GM19468 (cell line): ENCODE measurements at regions not wholly inside any gene's neighbourhood (a gene's known extent, or its start where the extent isn't known, plus 50 kb on each side); places are given as distances from the start of the nearest gene placed in this dataset.

Experiments
- ATAC-seq: cut with Tn5 transposase; IDR thresholded peaks from one replicate; pipeline ENCODE4 v1.9.1; 2021; ENCODE audit warnings: mild to moderate bottlenecking, moderate library complexity, moderate number of reproducible peaks; ENCODE audit not compliant: unreplicated experiment; ENCODE audit errors: extremely low read depth

DNA sequence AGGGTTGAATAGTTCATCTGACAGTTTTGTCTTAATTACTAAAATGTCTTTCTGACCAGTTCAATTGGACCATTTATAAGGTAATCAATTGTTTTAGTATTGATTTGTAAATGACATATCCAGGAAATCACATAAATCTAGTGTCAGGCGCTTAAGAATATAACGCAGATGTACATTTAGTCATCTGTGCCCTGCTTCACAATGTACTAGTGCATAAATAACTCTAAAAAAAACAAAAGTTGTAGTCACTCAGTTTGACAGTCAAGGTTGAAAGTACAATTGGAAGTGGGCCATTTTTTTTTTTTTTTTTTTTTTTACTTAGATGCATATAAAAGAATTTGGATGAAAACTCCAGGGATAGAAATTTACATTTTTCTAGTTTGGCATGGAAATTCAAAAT is 490.4 kb downstream of the PTPRC start:
- no peak for ATAC-seq

DNA sequence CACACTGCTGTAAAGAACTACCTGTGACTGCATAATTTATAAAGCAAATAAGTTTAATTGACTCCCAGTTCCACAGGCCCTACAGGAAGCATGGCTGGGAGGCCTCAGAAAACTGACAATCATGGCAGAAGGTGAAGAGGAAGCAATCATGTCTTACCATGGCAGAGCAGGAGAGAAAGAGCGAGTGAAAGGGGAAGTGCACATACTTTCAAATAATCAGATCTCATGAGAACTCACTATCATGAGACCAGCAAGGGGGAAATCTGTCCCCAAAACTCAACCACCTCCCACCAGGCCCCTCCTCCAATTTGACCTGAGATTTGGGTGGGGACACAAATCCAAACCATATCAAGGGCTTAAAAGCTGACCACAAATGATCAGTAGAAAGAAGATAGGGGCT is 493.2 kb downstream of the PTPRC start:
- no peak for ATAC-seq

DNA sequence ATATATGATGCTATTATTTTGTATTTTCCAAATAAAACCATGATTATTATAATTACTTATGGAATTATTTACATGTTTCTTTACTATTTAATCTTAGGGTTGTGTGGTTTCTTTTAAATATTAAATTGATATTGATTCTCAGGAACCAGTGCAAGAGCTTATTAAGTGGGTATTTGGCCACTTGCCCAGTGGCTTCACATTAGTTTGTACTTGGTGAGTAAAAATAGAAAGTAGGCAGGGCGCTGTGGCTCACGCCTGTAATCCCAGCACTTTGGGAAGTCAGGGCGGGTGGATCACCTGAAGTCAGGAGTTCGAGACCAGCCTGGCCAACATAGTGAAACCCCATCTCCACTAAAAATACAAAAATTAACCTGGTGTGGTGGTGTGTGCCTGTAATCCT is 497.1 kb downstream of the PTPRC start:
- ATAC-seq, result no peak

DNA sequence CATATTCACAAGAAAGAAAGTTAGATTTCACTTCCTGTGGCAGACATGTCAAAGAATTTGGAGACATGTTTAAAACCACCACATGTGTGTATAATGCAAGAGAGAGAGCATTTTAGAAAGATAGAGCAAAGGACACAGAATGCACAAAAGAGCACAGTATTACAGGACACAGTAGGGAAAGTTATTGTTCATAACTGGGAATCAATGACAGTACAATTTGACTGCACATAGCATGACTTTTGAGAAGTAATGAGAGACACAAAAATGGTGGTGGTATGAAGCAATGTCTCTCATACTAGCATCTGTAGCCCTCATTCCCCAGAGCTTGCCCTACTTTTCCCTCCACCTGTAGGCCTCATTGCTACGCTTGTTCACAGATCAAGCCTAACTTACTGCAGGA is 499.2 kb downstream of the PTPRC start:
- ATAC-seq, result no peak

DNA sequence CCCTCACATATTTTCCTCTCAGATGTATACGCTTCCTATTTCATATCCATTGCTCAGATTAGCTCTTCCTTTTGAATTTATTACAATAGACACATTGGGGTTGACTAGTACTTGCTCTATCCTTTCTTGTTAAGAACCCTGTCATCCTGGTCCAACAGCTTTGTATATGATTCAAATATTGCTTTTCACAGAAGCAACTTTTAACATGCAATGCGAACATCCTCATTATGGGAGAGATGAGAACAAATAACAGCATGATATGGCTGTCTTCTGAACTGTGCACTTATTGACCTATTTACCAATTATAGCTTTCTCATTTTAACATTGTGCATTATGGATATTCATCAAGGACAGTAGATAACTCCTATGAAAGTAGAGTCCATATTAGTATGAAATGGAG is 510.8 kb downstream of the PTPRC start:
- ATAC-seq, result no peak

DNA sequence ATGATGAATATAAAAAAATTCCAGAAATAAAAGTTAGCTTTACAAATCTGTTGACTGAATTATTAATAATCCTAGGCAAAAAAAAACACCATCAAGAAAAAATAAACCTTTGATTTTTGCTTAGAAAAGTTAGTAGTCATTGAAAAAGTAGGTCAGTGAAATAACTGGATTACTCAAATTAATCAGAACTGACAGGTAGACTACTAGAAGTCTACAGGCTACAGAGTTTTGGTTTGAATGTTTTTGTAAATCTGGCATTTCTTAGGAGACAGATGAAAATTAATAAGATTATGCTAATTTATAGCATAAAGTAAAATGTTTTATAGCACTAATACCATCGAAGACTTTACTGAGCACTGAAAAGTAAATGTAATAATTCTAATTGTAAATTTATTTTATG is 511.9 kb downstream of the PTPRC start:
- ATAC-seq, result no peak

DNA sequence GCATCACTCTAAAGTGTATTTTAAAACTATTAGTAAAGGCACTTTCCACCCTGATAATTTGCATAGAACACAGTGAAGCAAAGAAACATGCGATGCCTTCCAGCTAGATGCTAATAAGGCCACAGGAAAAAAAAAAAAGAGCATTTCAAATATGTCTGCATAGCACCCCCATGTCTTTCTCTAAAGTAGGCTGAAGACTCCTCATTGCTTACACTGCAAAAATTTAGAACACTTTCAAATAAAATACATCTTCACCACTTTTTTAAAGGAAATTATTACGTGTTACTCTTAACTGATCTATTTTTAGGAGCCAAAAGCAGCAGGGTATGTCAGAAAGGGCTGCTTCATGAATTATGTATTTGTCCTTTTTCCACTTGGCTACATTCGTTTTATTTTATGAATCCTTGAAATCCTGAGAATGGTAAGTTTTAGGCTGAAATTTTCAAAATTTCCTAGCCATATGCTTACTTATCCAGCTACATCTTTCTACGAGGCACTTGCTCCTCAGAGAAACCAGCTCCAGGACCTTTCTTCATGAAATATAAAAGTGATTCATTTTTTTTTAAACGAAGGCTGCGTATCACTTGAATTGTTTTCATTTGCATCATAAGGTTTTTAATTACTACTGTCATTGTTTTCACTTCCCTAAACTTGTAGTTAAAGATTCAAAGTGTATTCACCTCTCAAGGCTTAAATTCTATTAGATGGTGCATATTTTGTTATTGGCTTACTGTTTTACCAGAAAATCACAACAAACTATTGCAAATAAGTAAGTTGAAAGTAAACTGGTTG is 513.0 kb downstream of the PTPRC start:
- no peak for ATAC-seq

DNA sequence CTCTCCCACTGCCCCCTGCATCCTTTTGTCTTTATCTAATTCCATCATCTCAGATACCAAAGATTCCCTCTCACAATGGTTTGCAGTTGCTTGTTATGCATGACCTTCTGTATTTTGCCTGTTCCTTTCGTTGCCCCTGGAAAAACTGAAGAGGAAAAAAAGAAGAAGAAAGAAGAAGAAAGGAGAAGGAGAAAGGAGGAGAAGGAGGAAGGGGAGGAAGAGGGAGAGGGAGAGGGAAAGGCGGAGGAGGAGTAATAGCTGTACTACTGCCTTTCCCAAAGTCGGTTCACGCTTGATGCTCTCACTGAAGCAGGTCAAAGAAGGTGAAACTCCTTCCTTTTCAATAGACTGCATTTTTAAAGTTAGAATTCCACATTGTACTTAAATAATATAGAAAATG is 513.8 kb downstream of the PTPRC start:
- ATAC-seq, result no peak

DNA sequence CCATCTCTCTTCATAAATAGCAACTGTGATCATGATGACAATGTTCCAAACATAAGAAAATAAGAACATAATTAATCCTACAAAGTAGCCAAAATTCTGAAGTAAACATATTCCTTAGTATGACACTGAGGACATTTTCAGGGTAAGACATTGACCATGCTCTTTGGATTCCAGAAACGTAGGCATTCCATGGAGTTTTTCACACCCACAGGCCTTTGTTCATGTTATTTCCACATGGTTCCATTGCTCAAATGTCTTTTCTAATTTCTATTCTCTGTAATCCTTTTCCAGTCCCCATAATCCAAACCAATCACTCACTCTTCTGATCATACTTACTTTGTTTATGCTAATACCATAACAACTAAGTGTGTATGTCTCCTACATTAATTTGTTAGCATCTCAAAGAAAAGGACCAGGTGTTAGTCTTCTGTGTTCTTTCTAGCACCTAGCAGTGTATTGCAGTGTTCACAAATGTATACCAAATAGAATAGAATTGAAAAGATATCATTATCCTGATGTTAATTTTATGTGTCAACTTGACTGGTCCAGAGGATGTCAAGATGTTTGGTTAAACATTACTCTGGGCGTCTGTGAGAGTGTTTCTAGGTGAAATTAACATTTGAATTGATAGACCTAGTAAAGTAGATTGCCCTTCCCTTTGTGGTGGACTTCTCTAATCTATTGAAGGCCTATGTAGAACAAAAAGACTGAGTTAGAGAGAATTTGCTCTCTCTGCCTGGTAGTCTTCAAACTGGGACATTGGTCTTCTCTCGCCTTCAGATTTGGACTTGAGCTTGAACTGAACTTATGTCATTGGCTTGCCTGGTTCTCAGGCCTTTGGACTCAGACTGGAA is 516.6 kb downstream of the PTPRC start:
- ATAC-seq, result no peak

DNA sequence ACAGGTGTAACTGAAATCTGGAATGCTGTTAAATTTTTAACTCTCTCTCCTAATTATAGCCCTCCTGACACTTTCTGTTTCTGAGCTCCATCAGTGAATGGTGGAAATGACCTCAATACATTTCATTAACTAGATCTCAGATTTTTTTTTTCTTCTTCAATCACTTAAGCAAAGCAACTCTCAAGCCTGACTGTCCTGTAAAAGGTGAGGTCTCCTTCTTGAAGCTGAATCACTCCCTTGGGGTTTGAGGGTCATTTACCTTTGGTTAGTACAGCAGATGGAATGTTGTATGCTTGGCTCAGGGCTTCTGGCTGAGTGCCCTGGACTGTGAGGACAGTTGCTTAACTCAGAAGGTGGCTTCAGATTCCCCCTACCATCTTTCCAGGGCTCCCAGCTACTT is 518.7 kb downstream of the PTPRC start:
- no peak for ATAC-seq

DNA sequence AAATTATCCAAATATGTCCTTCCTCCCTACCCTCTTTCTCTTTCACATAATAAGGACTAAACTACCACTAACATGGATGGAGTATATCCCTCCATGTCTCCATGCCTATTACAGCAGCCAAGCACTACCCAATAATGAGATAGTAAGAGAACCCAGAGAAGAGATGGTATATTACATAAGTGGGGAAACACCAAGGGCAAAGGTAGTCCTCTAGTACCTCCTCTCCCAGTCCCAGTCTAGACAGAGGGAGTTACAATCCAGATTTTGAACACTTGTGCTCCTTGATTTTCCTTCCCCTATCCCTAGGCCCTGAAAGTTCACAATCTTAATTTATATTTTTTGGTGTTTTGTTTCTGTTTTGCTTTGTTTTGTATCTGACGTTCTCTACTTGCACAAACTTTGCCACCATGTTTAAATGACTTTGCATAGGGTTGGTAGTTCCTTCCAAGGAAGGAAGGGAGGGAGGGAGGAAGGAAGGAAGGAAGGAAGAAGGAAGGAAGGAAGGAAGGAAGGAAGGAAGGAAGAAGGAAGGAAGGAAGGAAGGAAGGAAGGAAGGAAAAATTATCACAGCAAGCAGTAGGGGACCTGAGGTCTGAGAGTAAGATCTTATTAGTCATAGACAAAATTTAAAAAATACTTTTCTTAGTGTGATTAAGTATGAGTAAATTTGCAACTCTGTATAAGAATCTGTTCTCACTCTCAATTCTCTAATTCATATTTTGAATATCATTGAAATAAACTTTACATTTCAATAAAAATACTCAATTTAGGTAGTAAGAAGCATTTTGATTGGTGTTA is 521.9 kb downstream of the PTPRC start:
- ATAC-seq, result no peak

DNA sequence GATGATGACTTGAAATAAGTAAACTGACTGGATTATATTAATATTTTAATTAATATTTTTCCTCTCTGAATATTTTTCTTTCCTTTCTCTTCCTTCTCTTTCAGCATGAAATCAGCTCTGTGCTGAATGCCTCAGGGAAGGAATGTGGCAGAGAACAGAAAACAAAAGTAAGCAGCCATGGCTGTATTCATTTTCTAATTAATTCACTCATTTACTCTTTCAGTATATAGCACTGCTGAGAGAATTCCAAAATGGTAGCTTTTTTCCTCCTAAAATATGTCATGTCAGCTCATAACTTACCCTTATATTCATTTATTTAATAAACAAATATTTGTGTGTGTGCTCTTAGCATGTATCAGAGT is 522.5 kb downstream of the PTPRC start:
- ATAC-seq, result no peak

DNA sequence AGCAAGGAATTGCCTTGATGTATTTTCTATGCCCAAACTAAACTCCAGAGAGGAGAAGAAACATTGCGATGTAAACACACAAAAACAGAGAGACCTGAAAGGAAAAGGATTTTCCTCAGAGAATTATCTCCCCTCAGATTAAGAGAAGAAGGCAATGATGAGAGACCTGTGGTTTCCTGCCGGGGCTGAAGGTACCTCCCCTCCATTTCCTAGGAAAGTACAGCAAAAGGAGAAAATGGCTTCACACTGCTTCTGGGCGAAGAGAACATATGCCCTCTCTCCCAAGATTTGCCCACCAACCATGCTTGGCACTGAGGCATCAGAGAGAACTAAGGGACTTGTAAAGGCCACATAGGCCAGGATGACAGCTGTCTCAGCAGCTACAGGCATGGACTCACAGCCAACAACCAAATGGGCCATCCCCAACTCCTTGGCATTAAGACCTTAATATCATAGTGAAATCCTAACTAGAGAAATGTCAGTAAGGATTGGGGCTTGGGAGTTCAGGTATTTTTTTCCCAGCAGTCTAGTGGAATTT is 523.0 kb downstream of the PTPRC start:
- ATAC-seq, result no peak

DNA sequence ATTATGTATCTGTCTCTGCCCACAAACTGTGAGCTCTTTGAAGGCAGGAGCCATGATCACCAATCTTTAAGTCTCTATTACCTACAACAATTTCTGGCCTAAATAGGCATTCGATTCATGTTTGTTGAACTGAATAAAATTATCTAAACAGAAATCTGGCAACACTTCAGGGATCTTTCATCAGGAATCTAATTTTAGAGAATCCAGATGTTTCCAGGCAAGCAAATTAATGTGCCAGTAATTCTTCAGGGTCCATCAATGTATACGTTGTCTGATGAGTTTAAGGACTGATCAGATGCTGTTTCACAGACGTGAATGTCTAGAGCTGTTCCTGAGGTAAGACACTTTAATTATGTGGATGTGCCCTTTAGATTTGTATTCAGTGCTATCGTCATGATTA is 524.4 kb downstream of the PTPRC start:
- no peak for ATAC-seq

DNA sequence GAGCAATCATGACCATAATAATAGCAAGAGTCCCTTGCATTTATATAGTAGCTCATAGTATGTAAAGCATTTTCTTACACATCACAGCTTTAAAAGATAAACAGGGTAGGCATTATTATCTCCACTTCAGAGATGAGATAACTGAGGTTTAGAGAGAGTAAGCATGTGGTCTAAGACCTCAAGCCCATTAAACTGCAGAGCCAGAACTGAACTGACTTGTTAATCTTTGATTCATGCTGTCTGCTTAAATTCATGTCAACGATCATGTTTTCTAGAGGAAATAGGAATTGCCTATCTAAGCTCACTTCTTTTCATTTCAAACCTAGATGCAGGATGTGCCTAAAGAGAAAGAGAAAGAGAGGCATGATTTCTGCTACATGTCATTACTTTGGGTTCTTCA is 524.8 kb downstream of the PTPRC start:
- ATAC-seq, result no peak

DNA sequence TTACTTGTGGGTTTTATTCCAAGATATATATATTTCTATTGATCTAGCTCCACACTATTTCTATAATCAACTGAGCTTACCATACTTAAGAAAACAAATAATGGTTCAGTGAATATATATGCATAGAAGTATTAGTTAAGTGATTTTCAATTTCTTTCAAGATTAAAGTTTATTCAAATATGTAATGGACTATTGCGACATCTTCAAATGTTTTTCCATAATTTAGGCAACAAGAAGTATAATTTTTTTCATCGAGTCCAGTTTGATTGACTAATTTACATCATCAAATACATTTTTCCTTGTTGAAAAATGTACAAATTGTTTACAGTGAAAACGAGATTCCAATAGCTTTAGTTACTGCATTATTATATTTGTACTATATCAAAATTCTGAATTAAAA is 528.6 kb downstream of the PTPRC start:
- no peak for ATAC-seq

DNA sequence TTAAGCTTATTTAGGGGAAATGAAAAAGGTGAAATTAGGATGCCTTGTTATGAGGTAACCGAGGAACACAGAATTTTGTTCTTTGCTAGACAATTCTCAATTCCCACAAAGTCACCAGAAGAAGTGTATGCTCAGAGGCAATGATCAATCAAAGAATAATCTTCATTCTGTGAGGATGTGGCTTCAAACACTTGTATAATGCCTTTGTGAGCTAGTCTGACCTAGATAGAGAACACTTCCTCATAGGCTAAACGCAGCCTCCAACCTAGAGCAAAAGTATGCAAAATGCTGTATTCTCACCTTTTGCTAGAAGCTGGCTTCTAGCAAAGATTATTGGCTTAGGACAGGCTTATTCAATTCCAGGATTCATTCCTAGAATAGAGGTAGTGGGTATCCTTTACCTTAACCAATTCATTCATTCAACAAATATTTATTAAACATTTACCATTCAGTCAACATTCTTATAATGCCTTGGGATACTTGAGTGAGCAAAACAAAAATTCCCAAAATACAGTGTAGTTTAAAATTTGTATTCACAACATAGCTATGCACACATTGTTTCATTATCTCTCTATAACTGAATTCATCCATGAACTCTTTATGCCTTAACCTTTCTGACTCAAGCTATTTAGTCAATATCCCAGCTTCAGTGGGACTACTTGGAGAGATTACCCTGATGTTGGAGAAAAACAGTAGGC is 530.2 kb downstream of the PTPRC start:
- ATAC-seq, result no peak

DNA sequence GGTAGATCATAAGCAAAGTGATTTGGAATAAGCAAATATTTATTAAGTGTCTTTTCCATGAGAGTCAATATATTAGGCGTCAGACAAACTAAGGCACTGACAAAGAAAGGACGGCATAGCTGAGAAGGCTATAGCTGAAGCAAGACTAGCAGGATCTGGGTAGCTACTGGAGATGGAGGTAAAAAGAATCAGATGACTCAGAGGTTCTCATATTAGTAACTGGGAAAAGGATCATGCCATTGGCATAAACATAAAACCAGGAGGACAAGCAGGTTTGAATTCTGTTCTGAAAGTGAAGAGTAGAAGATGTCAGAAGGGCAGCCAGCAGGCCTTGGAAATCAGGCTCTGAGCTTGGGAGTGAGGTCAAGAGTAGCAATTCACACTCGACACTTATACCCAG is 531.9 kb downstream of the PTPRC start:
- no peak for ATAC-seq

DNA sequence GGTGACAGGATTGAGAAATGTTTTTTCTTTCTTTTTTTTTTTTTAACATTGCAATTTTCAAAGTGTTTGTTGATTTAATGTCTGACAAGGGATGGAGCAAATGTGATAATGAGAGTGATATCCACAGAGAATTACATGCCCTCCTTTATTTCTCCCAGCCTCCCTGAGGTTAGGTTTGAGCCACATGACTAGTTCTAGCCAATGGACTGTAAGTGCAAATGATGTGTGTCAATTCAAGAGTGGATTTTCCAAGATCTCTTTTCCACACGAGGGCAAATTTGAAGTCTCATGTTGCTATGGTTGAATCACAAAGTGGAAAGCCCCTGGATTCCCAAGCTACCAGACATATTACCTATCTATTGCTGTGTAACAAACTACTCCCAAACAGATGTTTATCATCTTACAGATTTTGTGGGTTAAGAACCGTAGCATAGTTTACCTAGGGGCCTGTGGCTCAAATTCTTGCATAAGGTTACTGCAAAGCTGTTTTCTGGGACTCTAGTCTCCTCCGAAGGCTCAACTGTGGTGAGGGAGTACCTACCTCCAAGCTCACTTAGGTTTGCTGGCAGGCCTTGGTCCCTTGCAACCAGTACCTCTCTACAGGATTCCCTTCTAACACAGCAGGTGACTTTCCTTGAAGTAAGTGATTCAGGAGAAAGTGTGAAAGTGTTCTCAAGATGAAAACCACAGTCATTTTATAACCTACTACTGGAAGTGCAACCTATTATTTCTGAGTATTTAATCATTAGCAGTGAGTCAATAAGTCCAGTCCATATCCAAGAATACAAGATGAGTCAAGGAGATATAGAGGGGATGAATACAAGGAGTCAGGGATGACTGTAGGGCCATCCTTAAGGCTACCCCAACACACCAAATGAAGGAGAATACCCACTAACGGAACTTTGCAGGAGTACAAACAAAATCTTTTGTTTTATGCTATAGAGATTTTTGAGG is 533.6 kb downstream of the PTPRC start:
- no peak for ATAC-seq
